ENCODE measurements at regions not wholly inside any gene's neighbourhood (a gene's known extent, or its start where the extent isn't known, plus 50 kb on each side); places are given as distances from the start of the nearest gene placed in this dataset.

GRCh38 chr7:131893631-131894340, 337.4 kb upstream of the PODXL start:
- no peak for TF ChIP-seq CTCF (IDR thresholded peaks at IDR 0.05; ENCODE audit: low read depth, low read length)
- no peak overlapping the region for H3K4me3 ChIP-seq (ENCODE audit: low read depth, low read length)
- in situ Hi-C loops (cut with HindIII; ENCODE audit: low sequenced_read_pairs), result no loop called here
- peak; percentile 44 for DNase-seq (ENCODE audit: low read depth, low spot score)

DNA sequence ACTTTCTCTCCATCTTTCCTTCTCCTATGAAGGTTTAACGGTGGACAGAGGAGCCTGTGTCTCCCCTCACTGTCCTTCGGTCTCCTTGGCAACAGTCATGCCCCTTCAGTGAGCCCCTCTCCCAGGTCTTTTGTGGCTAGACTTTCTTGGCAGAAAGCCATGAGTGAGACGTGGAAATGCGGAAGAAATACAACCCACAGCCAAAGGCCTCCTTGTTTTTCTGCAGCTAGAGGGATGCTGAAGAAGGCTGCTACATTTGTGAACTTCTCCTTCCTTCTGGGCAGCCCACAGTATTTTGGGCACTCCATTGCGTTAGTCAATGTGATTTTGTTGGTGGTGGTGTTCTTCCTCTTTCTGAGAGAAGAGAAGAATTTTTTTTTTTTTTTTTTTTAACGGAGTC, 333.7 kb upstream of the PODXL start:
- no peak for TF ChIP-seq CTCF (IDR thresholded peaks at IDR 0.05; ENCODE audit: low read depth, low read length)
- H3K4me3 ChIP-seq (ENCODE audit: low read depth, low read length), result no peak overlapping the region
- DNase-seq (ENCODE audit: low read depth, low spot score), result peak; percentile 20
- in situ Hi-C loops (cut with HindIII; ENCODE audit: low sequenced_read_pairs), result no loop called here

GRCh38 chr7:131889572-131890150, 333.2 kb upstream of the PODXL start:
- no peak overlapping the region for H3K4me3 ChIP-seq (ENCODE audit: low read depth, low read length)
- in situ Hi-C loops (cut with HindIII; ENCODE audit: low sequenced_read_pairs), result no loop called here
- no peak for TF ChIP-seq CTCF (IDR thresholded peaks at IDR 0.05; ENCODE audit: low read depth, low read length)
- peak; percentile 56 for DNase-seq (ENCODE audit: low read depth, low spot score)

DNA sequence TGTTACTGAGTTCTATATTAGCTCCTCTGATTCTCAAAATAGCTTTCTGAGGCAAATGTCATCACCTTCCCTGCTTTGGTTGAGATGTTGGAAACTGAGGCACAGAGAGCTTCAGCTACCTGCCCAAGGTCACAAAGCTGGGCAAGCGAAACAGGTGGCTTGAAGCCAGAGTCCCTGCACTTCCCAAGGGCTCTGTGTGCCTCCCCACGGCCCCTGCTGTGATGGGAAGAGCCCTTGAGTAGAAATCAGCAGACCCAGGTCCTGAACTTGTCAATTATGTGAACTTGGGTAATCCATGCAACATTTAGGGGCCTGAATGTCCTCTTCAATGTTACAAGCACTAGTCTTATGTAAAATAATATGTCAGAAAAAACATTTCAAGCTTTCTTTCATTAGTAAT, 327.3 kb upstream of the PODXL start:
- no peak for TF ChIP-seq CTCF (IDR thresholded peaks at IDR 0.05; ENCODE audit: low read depth, low read length)
- DNase-seq (ENCODE audit: low read depth, low spot score), result no peak
- H3K4me3 ChIP-seq (ENCODE audit: low read depth, low read length), result no peak overlapping the region
- in situ Hi-C loops (cut with HindIII; ENCODE audit: low sequenced_read_pairs), result no loop called here

DNA sequence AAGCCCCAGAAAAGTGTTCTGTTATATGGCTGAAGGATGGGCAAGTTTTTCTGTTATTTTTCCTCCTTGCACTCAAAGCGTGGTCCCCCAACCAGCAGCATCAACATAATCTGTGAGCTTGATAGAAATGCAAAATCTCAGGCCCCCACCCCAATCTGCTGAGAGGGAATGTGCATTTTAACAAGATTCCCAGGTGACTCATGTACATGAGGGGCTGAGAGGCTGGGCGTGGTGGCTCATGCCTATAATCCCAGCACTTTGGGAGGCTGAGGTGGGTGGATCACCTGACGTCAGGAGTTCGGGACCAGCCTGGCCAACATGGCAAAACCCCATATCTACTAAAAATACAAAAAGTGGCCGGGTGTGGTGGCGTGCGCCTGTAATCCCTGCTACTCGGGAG, 326.8 kb upstream of the PODXL start:
- no peak for DNase-seq (ENCODE audit: low read depth, low spot score)
- H3K4me3 ChIP-seq (ENCODE audit: low read depth, low read length), result no peak overlapping the region
- TF ChIP-seq CTCF (IDR thresholded peaks at IDR 0.05; ENCODE audit: low read depth, low read length), result no peak
- in situ Hi-C loops (cut with HindIII; ENCODE audit: low sequenced_read_pairs), result no loop called here

DNA sequence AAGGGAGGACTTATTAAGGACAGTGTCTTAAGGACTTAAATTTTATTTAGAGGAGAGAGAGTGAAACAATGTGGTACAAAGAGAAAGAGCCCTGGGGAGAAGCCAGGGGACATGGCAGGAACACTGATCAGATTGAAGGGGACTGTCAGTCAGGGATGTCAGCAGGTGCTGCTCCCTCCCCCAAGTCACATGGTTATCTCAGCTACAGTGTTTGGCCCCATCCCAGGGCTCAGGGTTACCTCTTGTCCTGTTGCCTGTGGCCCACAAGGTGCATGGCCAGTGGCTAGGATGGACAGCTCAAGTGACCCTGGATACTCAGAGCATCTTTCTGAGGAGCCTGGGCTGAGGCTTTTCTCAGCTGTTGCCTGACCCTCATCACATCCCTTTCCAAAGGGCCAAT, 325.9 kb upstream of the PODXL start:
- DNase-seq (ENCODE audit: low read depth, low spot score), result no peak
- in situ Hi-C loops (cut with HindIII; ENCODE audit: low sequenced_read_pairs), result no loop called here
- no peak for TF ChIP-seq CTCF (IDR thresholded peaks at IDR 0.05; ENCODE audit: low read depth, low read length)
- H3K4me3 ChIP-seq (ENCODE audit: low read depth, low read length), result no peak overlapping the region
